SIG-M5 treated with dmso at 0.1 percent for 504 hours (cell line): ENCODE measurements at regions not wholly inside any gene's neighbourhood (a gene's known extent, or its start where the extent isn't known, plus 50 kb on each side); places are given as distances from the start of the nearest gene placed in this dataset.

ENCODE experiments used
- DNase-seq: peaks from one replicate; lab custom pipeline; 2025; ENCODE audit not compliant: unreplicated experiment; lab: John Stamatoyannopoulos, UW

DNA sequence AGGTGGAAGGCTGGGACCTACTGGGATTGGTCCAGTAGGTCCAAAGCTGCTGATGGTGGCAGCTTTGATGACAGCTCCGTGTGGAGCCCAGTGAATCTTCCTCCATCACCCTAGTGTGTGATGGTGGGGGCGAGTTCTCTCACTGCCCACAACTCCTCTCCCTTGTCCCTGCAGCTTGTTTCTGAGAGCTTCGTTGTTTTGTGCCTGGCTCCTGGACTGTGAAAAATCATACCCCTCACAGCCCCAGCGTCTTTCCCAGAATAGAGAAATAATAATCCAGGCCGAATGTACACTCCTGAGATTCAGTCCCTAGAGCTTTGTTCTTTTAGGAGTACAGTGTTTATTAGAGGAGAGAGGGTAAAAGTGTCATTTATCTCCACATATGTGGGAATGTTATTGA, 372.2 kb downstream of the ENC1 start:
- DNase-seq: no peak

DNA sequence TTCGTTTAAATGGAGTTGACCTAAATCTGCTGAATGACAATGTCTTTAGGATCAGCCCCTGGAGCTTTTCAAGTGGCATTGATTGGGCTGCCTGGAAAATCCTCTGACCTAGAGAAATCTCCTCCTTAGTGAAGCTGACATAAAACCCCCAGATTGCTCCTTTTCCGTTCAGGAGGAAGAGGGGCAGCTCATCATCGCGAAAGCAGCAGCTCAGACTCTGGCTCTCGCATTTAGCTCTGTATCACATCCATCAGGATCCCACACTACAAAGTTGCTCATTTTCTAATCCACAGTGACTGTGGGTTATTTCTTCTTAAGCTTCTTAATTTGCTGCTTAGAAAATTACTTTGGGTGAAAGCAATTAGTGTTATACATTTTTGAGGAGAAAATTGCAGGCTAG, 373.7 kb downstream of the ENC1 start:
- DNase-seq: no peak

DNA sequence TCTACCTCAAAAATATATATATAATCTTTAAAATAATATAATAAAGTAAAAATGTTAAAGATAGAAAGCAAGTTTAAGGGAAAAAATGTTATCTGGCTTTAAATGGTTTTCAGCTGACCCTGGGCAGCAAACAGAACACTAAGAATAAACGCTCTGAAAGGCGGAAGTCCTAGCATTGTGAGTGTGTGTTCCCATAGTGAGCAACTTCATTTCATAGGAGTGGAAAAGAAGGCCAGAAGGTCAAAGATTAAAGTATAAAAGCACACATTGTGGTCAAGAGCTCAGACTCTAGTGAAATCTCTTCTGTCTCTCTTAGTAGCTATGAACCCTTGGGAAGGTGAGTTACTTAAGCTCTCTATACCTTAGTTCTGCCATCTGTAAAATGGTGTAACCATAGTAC, 374.4 kb downstream of the ENC1 start:
- DNase-seq: no peak

DNA sequence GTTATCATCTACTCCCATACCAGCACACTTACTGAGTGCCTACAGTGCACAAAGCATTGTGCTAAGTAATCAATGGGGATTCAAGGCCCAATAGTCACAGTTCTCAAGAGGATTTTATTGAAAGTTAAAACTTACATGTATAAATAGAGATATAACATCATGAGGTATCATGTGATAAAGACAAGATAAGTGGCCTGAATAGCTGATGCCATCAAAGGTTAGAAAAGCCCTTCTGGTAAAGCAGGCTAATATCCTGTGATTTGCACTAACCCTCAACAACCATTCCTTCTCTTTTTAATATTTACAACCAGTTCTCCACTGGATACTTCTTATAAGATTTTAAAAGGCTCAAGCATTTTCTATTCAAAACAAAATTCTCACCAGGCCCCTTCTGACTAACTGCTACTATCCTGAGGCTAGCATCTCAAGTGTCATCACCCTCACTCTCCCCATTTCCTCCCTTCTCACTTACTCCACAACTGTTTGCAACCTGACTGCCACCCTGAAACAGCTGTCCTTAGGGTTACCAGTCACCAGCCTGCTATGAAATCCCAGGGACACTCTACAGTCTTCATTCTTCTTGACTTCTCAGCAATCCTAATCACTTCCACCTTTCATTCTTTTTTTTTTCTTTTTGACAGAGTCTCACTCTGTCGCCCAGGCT, 377.9 kb downstream of the ENC1 start:
- DNase-seq: no peak

DNA sequence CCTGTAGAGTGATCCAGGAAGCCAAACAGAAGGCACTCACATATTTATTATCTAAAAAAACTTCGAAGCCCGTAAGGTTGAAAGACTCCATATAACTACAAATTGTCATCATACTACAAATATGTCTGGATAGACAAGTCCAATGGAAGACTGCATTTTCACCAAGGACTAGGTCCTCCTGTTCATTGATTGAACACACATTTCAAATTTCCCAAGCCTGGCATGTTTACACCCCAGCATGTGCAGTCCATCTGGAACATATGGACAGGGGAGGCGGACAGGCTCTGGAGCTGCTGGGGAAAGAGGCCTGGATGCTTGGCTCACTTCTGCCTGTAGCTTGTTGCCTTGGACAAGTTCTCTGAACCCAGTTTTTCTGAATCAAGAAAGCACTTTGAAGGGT, 378.7 kb downstream of the ENC1 start:
- no peak for DNase-seq

DNA sequence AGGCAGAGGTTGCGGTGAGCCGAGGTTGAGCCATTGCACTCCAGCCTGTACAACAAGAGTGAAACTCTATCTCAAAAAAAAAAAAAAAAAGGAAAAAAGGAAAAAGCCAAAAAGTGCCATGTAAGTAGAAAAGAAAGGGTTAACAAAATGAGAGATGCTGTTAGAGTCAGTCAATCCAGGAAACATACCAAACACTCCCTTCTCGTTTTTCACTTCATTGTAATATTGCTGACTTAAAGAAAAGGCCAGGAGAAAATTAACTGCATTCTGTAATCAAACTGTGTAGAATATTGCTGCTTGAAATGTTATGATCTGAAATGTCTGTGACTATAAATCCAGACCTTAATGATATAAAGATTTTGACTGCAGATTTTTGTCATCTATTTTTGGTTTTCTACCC, 379.1 kb downstream of the ENC1 start:
- DNase-seq: no peak

DNA sequence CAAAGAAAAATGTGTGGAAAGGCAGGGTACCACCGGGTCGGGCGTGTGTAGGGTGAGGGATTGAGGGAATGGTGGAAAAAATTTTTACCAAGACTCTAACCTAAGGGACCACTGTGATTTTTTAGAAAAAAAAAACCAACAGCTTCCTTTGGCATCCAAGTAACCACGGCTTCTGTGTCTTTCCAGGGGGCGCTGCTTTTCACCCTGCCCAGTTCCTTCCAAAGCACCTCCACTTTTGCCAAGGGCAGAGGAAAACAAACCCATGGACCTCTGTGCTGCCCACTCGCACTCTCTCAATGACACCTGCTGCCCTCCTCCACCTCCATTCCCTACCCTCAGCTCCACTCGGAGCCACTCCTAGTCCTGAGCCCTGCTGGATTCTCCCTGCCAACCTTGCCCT, 381.0 kb downstream of the ENC1 start:
- DNase-seq: no peak

DNA sequence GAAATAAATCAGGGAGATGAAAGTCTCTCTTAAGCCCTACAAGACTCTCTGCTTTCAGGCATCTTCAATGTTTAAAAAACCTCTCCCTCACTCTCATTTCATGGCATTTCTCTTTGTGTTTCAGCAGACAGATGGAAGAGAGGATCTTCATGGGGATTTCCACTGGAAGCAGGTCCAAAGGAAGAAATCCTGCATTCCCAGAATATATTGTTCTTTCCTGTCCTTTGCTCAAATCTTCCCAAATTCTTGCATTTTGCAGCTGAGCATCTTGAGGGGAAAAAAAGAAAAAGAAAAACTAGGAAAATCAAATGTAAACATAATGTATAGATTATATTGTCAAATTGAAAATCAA, 382.2 kb downstream of the ENC1 start:
- no peak for DNase-seq

DNA sequence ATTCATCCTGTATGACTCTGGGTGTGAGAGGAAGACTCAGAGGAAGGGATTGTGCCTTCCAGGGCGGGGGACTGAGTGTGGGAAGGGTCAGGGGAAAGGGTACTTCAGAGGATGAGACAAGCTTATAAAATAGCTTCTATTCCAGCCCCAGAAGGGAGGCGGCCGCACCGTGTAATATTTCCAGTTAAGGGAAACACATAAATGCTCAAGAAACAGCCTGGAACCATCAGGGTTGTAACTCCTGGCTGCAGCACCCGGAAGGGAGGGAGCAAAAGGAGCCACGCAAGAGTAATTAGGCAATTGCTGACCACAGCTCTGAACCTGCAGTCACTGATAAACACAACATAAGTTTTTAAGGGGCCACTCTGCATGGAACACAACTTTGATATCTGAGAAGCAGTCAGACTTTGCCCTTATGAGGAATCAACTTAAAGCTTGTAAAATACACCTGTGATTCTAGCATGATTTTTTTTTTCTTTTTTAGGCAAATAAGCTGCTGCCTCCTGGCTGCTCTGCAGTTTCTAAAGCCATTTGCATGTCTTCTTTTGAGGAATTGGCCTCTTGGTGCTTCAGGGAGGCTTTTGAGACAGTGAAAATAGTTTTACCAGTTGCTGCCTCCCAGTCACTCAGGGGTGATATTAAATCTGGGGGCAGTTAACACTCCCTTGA, 382.7 kb downstream of the ENC1 start:
- DNase-seq: no peak

DNA sequence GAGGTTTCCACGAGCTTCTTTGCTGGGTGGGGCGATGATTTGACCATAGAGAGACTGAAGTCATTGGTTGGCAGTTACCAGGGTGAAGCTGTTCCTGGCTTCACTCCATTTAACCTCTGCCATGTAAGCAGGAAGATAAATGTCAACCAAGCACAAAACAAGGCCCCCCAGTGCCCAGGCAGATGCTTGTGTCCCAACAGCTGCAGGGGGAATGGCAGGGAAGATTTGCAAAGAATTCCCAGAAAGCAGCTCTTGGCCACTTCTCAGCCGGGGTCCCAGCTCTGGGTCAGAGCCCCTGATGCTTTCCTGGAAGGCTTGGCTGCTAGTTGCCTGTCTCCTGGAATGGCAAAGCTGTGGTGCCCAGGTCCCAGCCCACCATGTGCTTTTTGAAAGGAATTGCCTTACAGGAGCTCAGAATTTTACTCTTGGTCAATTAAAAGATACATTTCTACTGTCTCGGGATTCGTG, 383.4 kb downstream of the ENC1 start:
- DNase-seq: no peak

DNA sequence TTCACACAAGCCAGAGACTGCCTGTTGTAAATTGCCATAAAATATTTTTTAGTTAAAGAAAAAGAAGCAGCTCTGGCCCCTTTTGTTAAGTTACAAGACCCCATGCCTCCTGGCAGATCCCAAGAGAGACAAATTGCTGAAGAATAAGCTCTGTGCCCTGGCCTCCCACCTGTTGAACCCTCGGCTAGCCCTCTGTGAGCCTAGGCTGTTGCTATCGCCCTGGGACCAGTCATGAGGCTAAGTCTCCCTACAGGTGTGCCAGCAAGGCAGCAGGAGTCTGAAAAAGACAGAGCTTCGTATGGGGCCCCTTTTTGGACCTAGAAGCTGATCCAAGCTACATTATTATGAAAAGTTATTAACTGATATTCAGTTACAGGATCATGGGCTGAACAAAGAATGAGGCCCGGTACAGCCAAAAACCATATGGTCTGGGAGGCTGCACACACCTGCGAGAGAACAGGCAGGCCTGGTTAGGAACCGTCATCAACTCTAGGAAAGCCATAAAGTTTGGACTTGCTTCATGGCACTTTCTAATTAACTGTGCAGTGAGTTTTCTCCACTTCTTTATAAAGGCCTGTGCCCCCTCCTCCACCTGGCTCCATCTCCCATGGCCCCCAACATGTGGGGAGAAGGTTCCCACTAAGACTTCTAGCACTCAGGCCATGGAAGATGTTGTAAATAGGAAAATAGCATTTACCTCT, 384.7 kb downstream of the ENC1 start:
- no peak for DNase-seq

DNA sequence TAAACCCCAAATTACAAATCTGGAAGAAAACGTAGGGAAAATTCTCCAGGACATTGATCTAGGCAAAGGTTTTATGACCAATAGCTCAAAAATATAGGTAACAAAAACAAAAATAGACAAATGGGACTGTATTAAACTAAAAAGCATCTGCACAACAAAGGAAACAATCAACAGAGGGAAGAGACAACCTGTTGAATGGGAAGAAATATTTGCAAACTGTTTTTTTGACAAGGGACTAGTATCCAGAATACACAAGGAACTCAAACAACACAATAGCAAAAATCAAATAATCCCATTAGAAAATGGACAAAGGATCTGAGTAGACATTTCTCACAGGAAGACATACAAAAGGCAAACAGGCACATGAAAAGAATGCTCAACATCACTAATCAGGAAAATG, 386.3 kb downstream of the ENC1 start:
- DNase-seq: no peak

DNA sequence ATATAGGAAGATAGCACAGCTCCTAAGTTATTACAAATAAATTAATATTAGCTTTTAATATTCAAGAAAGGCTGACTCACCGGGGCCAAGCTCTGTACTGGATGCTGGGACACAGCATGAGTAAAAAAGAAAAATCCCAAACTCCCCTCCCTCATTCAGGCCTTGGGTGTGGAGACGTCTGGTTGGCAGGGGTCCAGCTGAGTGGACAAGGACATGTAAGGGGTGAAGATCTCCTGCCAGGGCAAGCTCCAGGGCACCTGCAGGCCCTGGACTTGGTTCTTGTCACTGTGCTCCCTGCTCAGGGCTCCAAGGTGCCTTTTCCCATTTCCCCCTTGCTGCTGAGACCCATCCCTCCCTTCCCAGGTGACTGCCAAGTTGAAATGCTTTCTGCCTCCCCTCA, 388.5 kb downstream of the ENC1 start:
- DNase-seq: no peak

DNA sequence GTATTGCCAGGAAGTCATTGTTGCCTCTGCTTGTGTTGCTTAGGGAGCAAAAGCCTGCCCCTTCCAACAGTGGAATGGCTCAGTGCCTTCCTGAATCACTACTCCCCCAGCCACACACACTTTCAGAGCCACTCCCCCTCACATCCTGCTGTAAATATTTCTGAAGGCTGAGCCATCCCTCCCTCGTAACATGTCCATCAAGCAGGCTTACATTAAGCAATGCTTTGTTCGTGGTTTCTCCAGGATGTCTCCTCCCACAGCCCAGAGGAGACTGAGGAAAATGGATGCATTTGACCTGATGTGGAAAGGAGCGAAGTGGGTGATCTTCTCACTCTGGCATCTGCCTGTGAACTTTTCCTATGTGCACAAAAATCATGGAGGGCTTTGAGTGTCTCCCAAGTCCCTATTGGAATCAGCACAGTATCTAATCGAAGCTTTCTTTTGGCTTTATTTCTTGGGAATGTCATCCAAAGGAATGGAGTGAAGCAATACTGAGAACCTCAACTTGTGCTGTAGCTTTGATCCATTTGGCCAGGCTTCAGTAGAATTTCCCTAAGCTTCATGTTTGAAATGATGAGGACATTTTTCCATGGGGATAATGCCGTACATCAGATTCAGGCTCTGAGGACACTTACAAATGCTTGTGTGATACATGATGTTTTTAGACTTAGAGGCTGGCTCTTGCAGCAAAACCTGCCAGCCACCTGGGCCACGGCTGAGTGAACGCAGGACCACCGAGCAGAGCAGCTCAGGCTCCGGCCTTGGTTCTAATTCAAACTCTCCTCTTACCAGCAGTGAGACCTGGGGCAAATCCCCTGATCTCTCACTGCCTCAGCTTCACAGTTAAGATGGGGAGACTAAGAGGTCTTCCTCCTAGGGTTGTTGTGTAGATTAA, 389.1 kb downstream of the ENC1 start:
- DNase-seq: no peak

DNA sequence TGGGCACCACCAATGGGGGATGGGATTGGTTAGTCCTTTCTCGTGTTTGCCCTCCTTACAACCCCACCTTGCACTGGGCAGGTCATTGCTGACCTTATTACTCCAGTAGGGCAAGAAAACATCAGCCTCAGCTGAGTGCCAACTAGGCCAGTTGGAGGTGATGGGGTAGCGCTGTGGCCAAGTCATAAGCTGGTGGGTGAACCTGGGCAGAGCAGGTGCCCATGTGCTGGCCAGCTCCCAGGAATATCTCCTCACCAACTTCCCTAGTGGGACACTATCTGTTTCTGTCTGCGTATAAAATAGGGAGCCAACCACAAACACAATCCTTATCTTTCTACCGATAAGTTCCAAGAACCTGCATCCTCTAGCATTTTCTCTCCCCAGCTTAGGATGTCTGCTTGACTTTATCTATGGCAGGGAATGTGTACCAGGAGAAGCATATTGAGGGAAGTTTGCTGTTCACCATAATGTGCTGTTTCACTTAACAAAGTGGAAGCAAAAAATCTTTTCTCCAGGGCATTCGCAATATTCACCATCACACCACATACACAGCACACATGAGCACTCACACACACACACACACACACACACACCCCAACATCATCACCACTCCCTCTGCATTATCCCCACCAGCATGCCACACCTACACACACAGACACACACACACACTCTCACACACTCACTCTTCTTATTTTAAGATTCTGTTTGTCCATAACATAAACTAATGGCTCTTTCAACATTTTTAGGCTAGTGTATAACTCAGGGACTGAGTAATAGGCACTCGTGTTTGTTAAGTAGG, 390.0 kb downstream of the ENC1 start:
- no peak for DNase-seq

DNA sequence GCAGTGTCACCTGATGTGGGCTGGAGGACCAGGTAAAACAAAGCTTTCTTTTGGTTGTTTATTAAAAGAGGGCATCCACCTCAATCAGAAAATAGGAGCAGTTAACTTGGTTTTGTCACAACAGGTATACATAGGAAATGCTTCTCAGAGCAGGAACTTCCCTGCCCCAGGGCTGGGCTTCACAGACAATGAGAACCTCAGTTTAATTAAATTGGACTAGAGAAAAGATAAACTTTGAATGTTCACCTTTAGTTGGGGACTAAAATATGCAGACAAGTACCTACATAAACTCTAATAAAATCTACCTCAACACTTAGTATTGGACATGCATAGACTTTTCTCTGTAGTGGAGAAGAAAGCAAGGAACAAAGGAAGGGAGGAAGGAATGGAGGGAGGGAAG, 392.0 kb downstream of the ENC1 start:
- DNase-seq: no peak

DNA sequence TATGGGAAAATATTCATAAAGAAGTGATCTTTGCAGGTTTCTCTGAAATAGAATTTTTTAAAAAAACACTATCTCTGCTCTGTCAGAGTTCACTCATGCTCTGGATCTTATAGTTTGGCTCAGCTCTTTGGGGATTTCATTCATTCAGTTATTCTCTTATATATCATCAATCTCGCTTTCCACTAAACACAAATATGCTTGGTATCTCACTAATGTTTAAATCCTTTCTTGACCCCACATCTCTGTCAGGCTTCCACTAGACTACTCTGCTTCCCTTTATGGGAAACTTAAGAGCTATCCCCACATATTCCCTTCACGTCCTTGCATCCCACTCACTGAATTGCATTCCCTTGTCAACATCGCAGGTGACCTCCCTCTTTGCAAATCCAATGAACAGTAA, 396.1 kb downstream of the ENC1 start:
- no peak for DNase-seq

DNA sequence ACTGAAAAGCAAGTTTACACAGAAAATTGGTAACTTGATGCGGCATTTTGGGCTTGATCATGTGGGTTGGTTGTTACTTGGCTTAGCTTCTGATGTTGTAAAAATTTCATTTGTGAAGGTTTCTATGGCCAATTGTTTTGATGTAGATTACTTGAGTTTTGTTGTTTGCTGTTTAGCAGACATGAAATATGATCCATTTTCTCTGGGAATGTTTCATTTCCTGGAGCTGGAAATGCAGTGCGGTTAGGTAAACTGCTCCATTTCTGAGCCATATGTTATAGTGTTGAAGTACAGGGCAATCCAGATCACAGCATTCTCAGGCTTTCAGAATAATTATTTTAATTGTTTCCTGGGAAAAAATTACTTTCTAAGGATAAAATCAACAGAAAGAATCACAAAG, 396.9 kb downstream of the ENC1 start:
- DNase-seq: no peak

DNA sequence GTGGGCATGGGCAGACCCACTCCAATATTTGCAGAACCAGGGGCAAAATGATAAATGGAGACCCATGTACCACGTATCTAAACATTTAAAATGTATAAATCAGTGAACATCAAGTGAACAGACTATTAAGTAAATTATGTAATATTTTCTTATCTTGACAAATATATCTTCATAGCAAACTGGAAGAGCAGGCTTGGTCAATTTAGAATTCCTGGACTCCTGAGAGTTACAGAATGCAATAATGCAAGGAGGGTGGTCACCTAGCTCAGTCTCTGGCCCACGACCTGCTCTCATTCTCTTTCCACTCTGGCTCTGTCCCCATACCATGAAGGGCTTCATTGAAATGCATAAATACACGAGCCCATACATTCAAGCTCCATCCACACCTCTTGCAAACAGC, 398.0 kb downstream of the ENC1 start:
- DNase-seq: no peak

DNA sequence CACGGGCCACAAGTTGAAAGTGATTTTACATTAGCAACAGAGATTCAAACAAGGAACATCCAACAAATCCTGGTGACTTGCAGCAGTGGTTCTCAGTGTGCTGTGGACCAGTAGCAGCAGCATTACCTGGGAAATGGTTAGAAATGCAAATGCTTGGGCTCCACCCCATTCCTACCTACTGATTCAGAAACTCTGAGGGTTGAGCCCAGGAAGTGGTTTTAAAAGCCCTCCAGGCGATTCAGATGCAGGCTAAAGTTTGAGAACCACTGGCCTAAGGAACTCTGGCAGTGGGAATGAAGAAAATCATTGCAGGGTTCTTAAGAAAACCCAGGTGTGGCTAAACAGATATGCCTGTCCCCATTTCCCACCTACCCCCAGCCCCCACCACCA, 398.8 kb downstream of the ENC1 start:
- peak; percentile 54 for DNase-seq
